ENCODE measurements at regions not wholly inside any gene's neighbourhood (a gene's known extent, or its start where the extent isn't known, plus 50 kb on each side); places are given as distances from the start of the nearest gene placed in this dataset.

- TF ChIP-seq CTCF (IDR thresholded peaks at IDR 0.05; ENCODE audit: insufficient read depth, low read length, poor library complexity, severe bottlenecking) (no peak), EZH2phosphoT487 (conservative IDR thresholded peaks at IDR 0.05; ENCODE audit: low read length) (no peak)
Measured at GRCh38 chr13:65670014-65670625, 1560.0 kb downstream of the PCDH9 start.

All from SU-DHL-6 (cell line).